H9 (cell line): ENCODE measurements at regions not wholly inside any gene's neighbourhood (a gene's known extent, or its start where the extent isn't known, plus 50 kb on each side); places are given as distances from the start of the nearest gene placed in this dataset.

Experiments used
- DNase-seq: peaks from one replicate; pipeline ENCODE4 v3.0.0-alpha.2; 2017
- H2AFZ ChIP-seq: one replicate; pipeline ENCODE4 v1.6.1; 2013; ENCODE audit warnings: mild to moderate bottlenecking, low read length, control low read depth, moderate library complexity
- H2AK5ac ChIP-seq: 2 replicates; pipeline ENCODE4 v1.6.1; 2013; ENCODE audit warnings: low read length, control low read depth, mixed read lengths; ENCODE audit not compliant: insufficient read length
- H2BK120ac ChIP-seq: one replicate; pipeline ENCODE4 v1.6.1; 2013; ENCODE audit warnings: low read depth, mild to moderate bottlenecking, low read length, control low read depth, inconsistent platforms; ENCODE audit not compliant: poor library complexity, severe bottlenecking
- H2BK12ac ChIP-seq: 2 replicates; pipeline ENCODE4 v1.6.1; 2013; ENCODE audit warnings: low read length, control low read depth, mixed read lengths, low read depth; ENCODE audit not compliant: insufficient read length
- H2BK15ac ChIP-seq: 2 replicates; pipeline ENCODE4 v1.6.1; 2013; ENCODE audit warnings: low read depth, low read length, control low read depth
- H2BK20ac ChIP-seq: one replicate; pipeline ENCODE4 v1.6.1; 2013; ENCODE audit warnings: low read depth, mild to moderate bottlenecking, low read length, control low read depth, inconsistent platforms; ENCODE audit not compliant: poor library complexity, severe bottlenecking
- H2BK5ac ChIP-seq: 2 replicates; pipeline ENCODE4 v1.6.1; 2013; ENCODE audit warnings: low read length, control low read depth, mixed read lengths; ENCODE audit not compliant: insufficient read length
- H3K14ac ChIP-seq: 2 replicates; pipeline ENCODE4 v1.6.1; 2013; ENCODE audit warnings: low read length, control low read depth; ENCODE audit not compliant: insufficient read depth
- H3K18ac ChIP-seq: 2 replicates; pipeline ENCODE4 v1.6.1; 2013; ENCODE audit warnings: low read depth, mild to moderate bottlenecking, mixed read lengths, low read length, control low read depth; ENCODE audit not compliant: insufficient read length
- H3K23ac ChIP-seq: 2 replicates; pipeline ENCODE4 v1.6.1; 2013; ENCODE audit warnings: low read length, control low read depth, mixed read lengths, low read depth; ENCODE audit not compliant: insufficient read length
- H3K23me2 ChIP-seq: 2 replicates; pipeline ENCODE4 v1.6.1; 2013; ENCODE audit warnings: low read depth, mild to moderate bottlenecking, mixed read lengths, low read length, control low read depth; ENCODE audit not compliant: insufficient read length, poor library complexity, severe bottlenecking
- H3K27ac ChIP-seq: 2 replicates; pipeline ENCODE4 v1.5.1; 2013; ENCODE audit warnings: low read length, control low read depth, mixed read lengths, low read depth; ENCODE audit not compliant: insufficient read length
- H3K27me3 ChIP-seq: 2 replicates; pipeline ENCODE4 v1.6.1; 2013; ENCODE audit warnings: low read length, control low read depth, inconsistent platforms; ENCODE audit not compliant: insufficient read depth
- H3K4ac ChIP-seq: 2 replicates; pipeline ENCODE4 v1.6.1; 2013; ENCODE audit warnings: low read depth, mild to moderate bottlenecking, control low read depth, inconsistent platforms, low read length, moderate library complexity
- H3K4me1 ChIP-seq: 2 replicates; pipeline ENCODE4 v1.6.1; 2013; ENCODE audit warnings: low read length, control low read depth, inconsistent platforms; ENCODE audit not compliant: insufficient read depth
- H3K4me2 ChIP-seq: 2 replicates; pipeline ENCODE4 v1.6.1; 2013; ENCODE audit warnings: low read length, control low read depth, mixed read lengths; ENCODE audit not compliant: insufficient read length, insufficient read depth
- H3K56ac ChIP-seq: 2 replicates; pipeline ENCODE4 v1.6.1; 2013; ENCODE audit warnings: low read depth, mild to moderate bottlenecking, mixed read lengths, low read length, control low read depth; ENCODE audit not compliant: insufficient read length
- H3K79me1 ChIP-seq: 2 replicates; pipeline ENCODE4 v1.6.1; 2013; ENCODE audit warnings: low read depth, mild to moderate bottlenecking, moderate library complexity, low read length, control low read depth, inconsistent platforms; ENCODE audit not compliant: insufficient read depth, poor library complexity, severe bottlenecking
- H3K79me2 ChIP-seq: 2 replicates; pipeline ENCODE4 v1.6.1; 2013; ENCODE audit warnings: low read length, control low read depth, inconsistent platforms; ENCODE audit not compliant: insufficient read depth
- H3K9ac ChIP-seq: 2 replicates; pipeline ENCODE4 v1.6.1; 2013; ENCODE audit warnings: low read length, control low read depth, mixed read lengths; ENCODE audit not compliant: insufficient read length; ENCODE audit errors: extremely low read depth
- H3K9me3 ChIP-seq: one replicate; pipeline ENCODE4 v1.6.1; 2013; ENCODE audit warnings: low read depth, low read length, inconsistent platforms; ENCODE audit not compliant: control insufficient read depth
- H3T11ph ChIP-seq: one replicate; pipeline ENCODE4 v1.6.1; 2013; ENCODE audit warnings: mild to moderate bottlenecking, low read length, control low read depth, inconsistent platforms
- H4K20me1 ChIP-seq: one replicate; pipeline ENCODE4 v1.6.1; 2013; ENCODE audit not compliant: control insufficient read depth, insufficient read length, insufficient read depth
- H4K5ac ChIP-seq: 2 replicates; pipeline ENCODE4 v1.6.1; 2013; ENCODE audit warnings: low read depth, mild to moderate bottlenecking, mixed read lengths, low read length, control low read depth; ENCODE audit not compliant: insufficient read length
- H4K8ac ChIP-seq: replicated peaks from 2 replicates; pipeline ENCODE4 v1.6.1; 2013; ENCODE audit warnings: low read length, control low read depth, mixed read lengths, low read depth; ENCODE audit not compliant: insufficient read length
- H4K91ac ChIP-seq: 2 replicates; pipeline ENCODE4 v1.6.1; 2013; ENCODE audit warnings: low read depth, mild to moderate bottlenecking, moderate library complexity, mixed read lengths, low read length, control low read depth; ENCODE audit not compliant: insufficient read length
- H3K27ac Mint-ChIP-seq, 3 experiments: 2 replicates in 2 of 3; 3 replicates in 1 of 3; pipeline ENCODE4 v1.8.0; 2020 to 2021; ENCODE audit warnings: mixed read lengths in 3 of 3, mild to moderate bottlenecking in 1 of 3, moderate library complexity in 1 of 3
- H3K27me3 Mint-ChIP-seq: 2 replicates; pipeline ENCODE4 v1.8.0; 2021; ENCODE audit warnings: low read depth, mild to moderate bottlenecking, moderate library complexity, mixed read lengths
- H3K36me3 Mint-ChIP-seq, 3 experiments: 2 replicates in 2 of 3; 3 replicates in 1 of 3; pipeline ENCODE4 v1.8.0; 2020 to 2021; ENCODE audit warnings: low read depth in 3 of 3, mixed read lengths in 3 of 3; ENCODE audit not compliant: insufficient read depth in 1 of 3
- H3K4me1 Mint-ChIP-seq, 2 experiments: 2 replicates each; pipeline ENCODE4 v1.8.0; 2020; ENCODE audit warnings: mixed read lengths in 2 of 2
- H3K4me3 Mint-ChIP-seq, 2 experiments: 2 replicates in 1 of 2; 3 replicates in 1 of 2; pipeline ENCODE4 v1.8.0; 2020 to 2021; ENCODE audit warnings: mild to moderate bottlenecking in 2 of 2, mixed read lengths in 2 of 2, moderate library complexity in 1 of 2
- H3K9me3 Mint-ChIP-seq, 2 experiments: 2 replicates in 1 of 2; 3 replicates in 1 of 2; pipeline ENCODE4 v1.8.0; 2020; ENCODE audit warnings: mild to moderate bottlenecking in 2 of 2, mixed read lengths in 2 of 2, moderate library complexity in 1 of 2
- CTCF ChIP-seq: fragments of 200-600 bp; sonication (generic); conservative IDR thresholded peaks from 3 replicates; pipeline ENCODE4 v1.8.0; 2021; ENCODE audit warnings: antibody characterized with exemption, mild to moderate bottlenecking
- WGBS: extraction: QIAGEN DNeasy Blood & Tissue Kit; methylation state at CpG from one replicate; pipeline ENCODE4 v1.1.7; 2013; ENCODE audit warnings: missing lambda C conversion rate, low lambda C conversion rate, mixed read lengths; ENCODE audit not compliant: insufficient read length; ENCODE audit errors: extremely low coverage; 5-methylcytosine and 5-hydroxymethylcytosine counted together

- Histone ChIP-seq H3K27ac (no peak overlapping the region), H3K79me1 (no peaks in the 10 kb centered on the region), H4K20me1 (no peaks in the 10 kb centered on the region), H2BK12ac (no peak overlapping the region), H2AFZ (no peak overlapping the region), H2BK20ac (no peak overlapping the region), H3K9ac (no peak overlapping the region), H3K9me3 (no peaks in the 10 kb centered on the region), H4K91ac (no peak overlapping the region), H4K8ac (no peak overlapping the region), H3K4me1 (no peaks in the 10 kb centered on the region), H3K18ac (no peak overlapping the region), H2BK15ac (no peak overlapping the region), H4K5ac (no peak overlapping the region), H3K4me2 (no peak overlapping the region), H3T11ph (no peak overlapping the region), H3K79me2 (no peaks in the 10 kb centered on the region), H2BK120ac (no peak overlapping the region), H3K4ac (no peak overlapping the region), H2BK5ac (no peak overlapping the region), H2AK5ac (no peak overlapping the region), H3K56ac (no peak overlapping the region), H3K27me3 (no peaks in the 10 kb centered on the region), H3K23ac (no peak overlapping the region), H3K14ac (no peak overlapping the region; the same call in 1 of the 2 replicates), H3K23me2 (no peaks in the 10 kb centered on the region)
- no peaks in the 10 kb centered on the region; a peak in 1 of 5 replicates for H3K9me3 Mint-ChIP-seq
- H3K4me3 Mint-ChIP-seq = no peak overlapping the region
- no peaks in the 10 kb centered on the region for H3K4me1 Mint-ChIP-seq
- no peak overlapping the region for H3K27ac Mint-ChIP-seq
- TF ChIP-seq CTCF = no peak
- peaks cover 2% of the 10 kb centered on the region for H3K27me3 Mint-ChIP-seq
- WGBS = no CpG with 5 or more reads among the region's 5 CpGs
- peak; percentile 11 for DNase-seq
- H3K36me3 Mint-ChIP-seq = no peaks in the 10 kb centered on the region
Observed at GRCh38 chr22:49564054-49564453, 263.6 kb downstream of the BRD1 start.
